Naive B cell (primary cell): ENCODE measurements at regions not wholly inside any gene's neighbourhood (a gene's known extent, or its start where the extent isn't known, plus 50 kb on each side); places are given as distances from the start of the nearest gene placed in this dataset.
A peak's percentile ranks its signal among the peaks of the same experiment; 100 is the strongest.

ENCODE experiments used
- ATAC-seq, 2 donors: fragments of 150-1000 bp; cut with Tn5 transposase; 2 replicates each; pipeline ENCODE4 v1.10.0; 2021; ENCODE audit warnings: low read depth in 2 of 2, mild to moderate bottlenecking in 2 of 2, moderate library complexity in 2 of 2
- DNase-seq: peaks from one replicate; pipeline ENCODE4 v3.0.0; 2022
- H3K27ac Mint-ChIP-seq, 6 donors: one replicate each; pipeline ENCODE4 v1.8.0; 2020 to 2022; ENCODE audit warnings: mild to moderate bottlenecking in 6 of 6, mixed read lengths in 6 of 6, moderate library complexity in 5 of 6, inconsistent platforms in 2 of 6
- H3K27me3 Mint-ChIP-seq, 3 donors: one replicate each; pipeline ENCODE4 v1.8.0; 2021 to 2022; ENCODE audit warnings: mixed read lengths in 3 of 3, mild to moderate bottlenecking in 1 of 3
- H3K36me3 Mint-ChIP-seq, 2 donors: one replicate each; pipeline ENCODE4 v1.8.0; 2020 to 2022; ENCODE audit warnings: mixed read lengths in 2 of 2, inconsistent platforms in 1 of 2, mild to moderate bottlenecking in 1 of 2
- H3K4me1 Mint-ChIP-seq, 3 donors: one replicate each; pipeline ENCODE4 v1.8.0; 2020 to 2022; ENCODE audit warnings: mixed read lengths in 3 of 3, inconsistent platforms in 1 of 3, mild to moderate bottlenecking in 1 of 3, moderate library complexity in 1 of 3
- H3K4me3 Mint-ChIP-seq, 8 donors: one replicate each; pipeline ENCODE4 v1.8.0; 2020 to 2022; ENCODE audit warnings: mild to moderate bottlenecking in 8 of 8, mixed read lengths in 8 of 8, moderate library complexity in 8 of 8, inconsistent platforms in 2 of 8
- H3K9me3 Mint-ChIP-seq, 7 donors: one replicate each; pipeline ENCODE4 v1.8.0; 2020 to 2022; ENCODE audit warnings: mixed read lengths in 7 of 7, mild to moderate bottlenecking in 5 of 7, inconsistent platforms in 2 of 7, moderate library complexity in 1 of 7

DNA sequence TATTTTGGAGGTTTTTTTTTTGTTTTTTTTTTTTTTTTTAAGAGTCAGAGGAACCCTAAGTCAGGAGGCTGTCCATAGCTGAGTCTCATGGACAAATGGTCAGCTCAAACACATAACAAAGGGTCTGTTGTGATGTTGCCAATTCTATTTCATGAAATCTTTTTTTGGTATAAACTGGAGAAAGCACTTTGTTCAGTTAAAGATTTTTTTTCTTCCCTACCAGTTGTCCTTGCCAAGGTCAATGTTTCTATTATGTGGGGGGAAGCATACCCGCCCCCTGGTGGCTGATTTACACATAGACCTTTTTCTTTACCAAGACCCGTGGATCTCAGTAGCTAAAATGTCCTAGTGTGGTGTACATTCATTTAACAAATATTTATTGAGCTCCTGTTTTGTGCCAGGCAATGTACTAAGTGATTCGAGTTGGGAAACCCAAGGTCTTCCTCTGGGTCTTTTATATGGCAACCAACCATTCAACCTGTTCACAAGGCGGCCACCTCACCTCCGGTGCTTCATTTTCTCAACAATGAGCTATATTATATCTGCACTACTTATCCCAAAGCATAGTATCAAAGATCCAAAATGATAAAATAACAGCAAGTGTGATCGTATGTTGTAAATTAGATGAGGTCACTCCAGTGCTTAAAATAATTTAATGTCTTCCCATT, 214.5 kb downstream of the PAH start:
- H3K27ac Mint-ChIP-seq, result no peak overlapping the region
- no peaks in the 10 kb centered on the region for H3K36me3 Mint-ChIP-seq
- DNase-seq (peak; percentile 20), ATAC-seq (peak in 1 of 2 donors; percentile 64)
- no peaks in the 10 kb centered on the region for H3K4me1 Mint-ChIP-seq
- H3K4me3 Mint-ChIP-seq, result no peak overlapping the region
- no peaks in the 10 kb centered on the region for H3K9me3 Mint-ChIP-seq
- H3K27me3 Mint-ChIP-seq, result peaks cover 8 to 18% (median 11%) of the 10 kb centered on the region in 3 donors

DNA sequence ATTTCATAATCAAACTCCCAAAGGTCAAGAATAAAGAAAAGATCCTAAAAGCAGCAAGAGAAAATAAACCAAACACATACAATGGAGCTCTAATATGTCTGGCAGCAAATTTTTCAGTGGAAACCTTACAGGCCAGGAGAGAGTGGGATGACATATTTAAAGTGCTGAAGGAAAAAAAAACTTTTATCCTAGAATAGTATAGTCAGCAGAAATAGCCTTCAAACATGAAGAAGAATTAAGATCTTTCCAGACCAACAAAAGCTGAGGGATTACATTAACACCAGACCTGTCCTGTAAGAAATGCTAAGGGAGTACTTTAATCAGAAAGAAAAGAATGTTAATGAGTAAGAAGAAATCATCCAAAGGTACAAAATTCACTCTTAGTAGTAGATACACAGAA, 215.7 kb upstream of the IGF1 start:
- peaks cover 0 to 16% (median 5%) of the 10 kb centered on the region in 7 donors for H3K9me3 Mint-ChIP-seq
- H3K27me3 Mint-ChIP-seq, result peaks cover 17 to 40% (median 40%) of the 10 kb centered on the region in 3 donors
- no peak for DNase-seq
- H3K4me1 Mint-ChIP-seq, result no peaks in the 10 kb centered on the region
- H3K4me3 Mint-ChIP-seq, result no peak overlapping the region
- ATAC-seq, result no peak
- H3K36me3 Mint-ChIP-seq, result no peaks in the 10 kb centered on the region
- no peak overlapping the region for H3K27ac Mint-ChIP-seq

DNA sequence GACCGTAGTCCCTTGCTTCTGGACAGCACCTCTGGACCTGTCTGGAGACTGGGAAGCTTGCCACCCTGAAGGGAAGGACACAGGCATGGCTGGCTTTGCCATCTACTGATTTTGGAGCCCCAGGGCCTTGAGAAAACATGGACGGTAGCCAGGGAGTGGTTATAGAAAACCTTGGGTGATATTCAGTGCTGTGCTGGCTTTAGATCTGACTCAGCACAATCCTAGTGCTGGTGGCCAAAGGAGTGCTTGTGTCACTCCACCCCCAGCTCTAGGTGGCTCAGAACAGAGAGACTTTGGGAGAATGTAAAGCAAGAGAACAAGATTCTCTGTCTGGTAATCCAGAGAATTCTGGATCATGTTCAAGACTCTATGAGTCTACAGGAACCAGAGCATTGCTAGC, 214.5 kb upstream of the IGF1 start:
- H3K27ac Mint-ChIP-seq, result no peak overlapping the region
- H3K36me3 Mint-ChIP-seq, result no peaks in the 10 kb centered on the region
- H3K9me3 Mint-ChIP-seq, result peaks cover 0 to 16% (median 5%) of the 10 kb centered on the region in 7 donors
- H3K4me3 Mint-ChIP-seq, result no peak overlapping the region
- H3K27me3 Mint-ChIP-seq, result peaks cover 17 to 46% (median 43%) of the 10 kb centered on the region in 3 donors
- ATAC-seq (no peak), DNase-seq (no peak)
- H3K4me1 Mint-ChIP-seq, result no peaks in the 10 kb centered on the region

DNA sequence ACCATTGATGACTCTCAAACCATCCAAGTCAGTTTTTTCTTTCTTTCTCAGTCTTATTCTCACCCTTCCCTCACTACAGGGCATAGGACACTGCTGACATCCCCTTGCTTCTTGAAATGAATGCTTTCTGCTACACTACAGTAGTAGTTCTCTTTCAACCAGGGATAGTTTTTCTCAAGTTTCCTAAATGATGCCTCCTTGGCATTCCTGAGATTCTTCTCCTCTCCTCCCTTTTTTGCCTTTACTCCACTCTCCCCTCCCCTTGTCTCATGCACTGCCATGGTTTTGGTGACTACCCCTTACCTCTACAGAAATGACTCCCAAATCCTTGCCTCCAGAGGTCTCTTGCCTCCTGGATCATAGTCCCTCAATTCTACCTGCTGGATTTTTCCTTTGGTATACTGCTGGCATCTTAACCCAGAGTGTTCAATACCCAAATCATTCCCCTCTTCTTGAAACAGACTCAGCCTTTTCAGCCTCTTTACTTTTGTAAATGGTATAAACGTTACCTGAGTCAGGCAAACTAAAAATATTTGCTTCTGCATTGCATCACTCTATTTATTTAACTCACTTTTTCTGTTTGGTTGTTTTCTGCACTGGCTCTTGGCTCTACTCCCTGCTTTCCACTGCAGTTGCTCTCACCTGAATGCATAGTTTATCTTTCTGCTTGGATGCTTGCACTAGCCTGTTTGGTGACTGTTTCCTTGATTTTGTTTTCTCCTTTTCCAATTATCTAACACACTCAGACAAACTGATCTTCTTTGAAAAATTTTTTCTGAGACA, 211.6 kb upstream of the IGF1 start:
- H3K36me3 Mint-ChIP-seq, result no peaks in the 10 kb centered on the region
- ATAC-seq (no peak), DNase-seq (no peak)
- H3K4me3 Mint-ChIP-seq, result no peak overlapping the region
- H3K27ac Mint-ChIP-seq, result no peak overlapping the region
- H3K27me3 Mint-ChIP-seq, result peaks cover 31 to 55% (median 38%) of the 10 kb centered on the region in 3 donors
- H3K9me3 Mint-ChIP-seq, result peaks cover 0 to 16% (median 5%) of the 10 kb centered on the region in 7 donors
- H3K4me1 Mint-ChIP-seq, result no peaks in the 10 kb centered on the region

DNA sequence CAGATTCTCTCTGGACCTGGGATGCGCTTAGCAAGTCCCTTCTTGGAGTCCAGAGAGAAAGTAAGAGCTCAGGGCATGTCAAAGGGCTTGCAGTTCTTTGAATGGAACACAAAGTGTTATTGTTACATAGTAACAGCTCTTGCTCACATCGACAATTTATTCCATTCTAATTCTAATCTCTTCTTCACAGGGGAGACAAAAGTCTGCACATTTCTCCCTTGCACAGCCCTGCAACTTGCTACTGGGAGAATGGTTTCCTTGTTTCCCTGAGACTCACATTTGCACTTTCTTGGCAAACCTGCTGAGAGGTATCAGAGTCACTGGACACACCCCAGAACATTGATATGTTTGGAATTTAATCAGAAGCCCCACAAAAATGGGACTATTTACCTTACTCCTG, 209.9 kb upstream of the IGF1 start:
- DNase-seq (no peak), ATAC-seq (no peak)
- H3K4me3 Mint-ChIP-seq, result no peak overlapping the region
- peaks cover 0 to 8% (median 2%) of the 10 kb centered on the region in 7 donors for H3K9me3 Mint-ChIP-seq
- no peaks in the 10 kb centered on the region for H3K36me3 Mint-ChIP-seq
- H3K27me3 Mint-ChIP-seq, result peaks cover 28 to 43% (median 41%) of the 10 kb centered on the region in 3 donors
- H3K27ac Mint-ChIP-seq, result no peak overlapping the region
- no peaks in the 10 kb centered on the region for H3K4me1 Mint-ChIP-seq

DNA sequence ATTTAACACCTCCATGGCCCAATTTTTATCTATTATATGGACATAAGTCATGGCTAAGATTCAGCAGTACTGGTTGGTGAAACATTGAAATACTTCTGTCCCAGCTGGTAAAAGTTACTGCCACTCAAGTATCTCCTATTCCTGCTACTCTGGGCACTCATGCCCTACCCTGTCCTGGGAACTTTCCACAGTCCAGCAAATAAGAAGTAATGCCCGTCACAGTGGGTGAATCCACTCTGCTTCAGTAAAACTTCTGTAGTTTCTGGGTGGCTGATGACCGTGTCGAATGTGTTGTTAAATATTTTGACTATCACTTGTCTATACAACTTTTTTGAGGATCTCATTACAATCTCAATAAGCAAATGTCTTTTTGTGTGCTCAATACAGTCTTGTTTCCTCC, 209.3 kb upstream of the IGF1 start:
- DNase-seq, result no peak
- Mint-ChIP-seq H3K27me3 (peaks cover 28 to 43% (median 41%) of the 10 kb centered on the region in 3 donors), H3K4me1 (no peaks in the 10 kb centered on the region), H3K27ac (no peak overlapping the region), H3K9me3 (peaks cover 0 to 5% (median 2%) of the 10 kb centered on the region in 7 donors), H3K4me3 (no peak overlapping the region), H3K36me3 (no peaks in the 10 kb centered on the region)
- no peak for ATAC-seq

DNA sequence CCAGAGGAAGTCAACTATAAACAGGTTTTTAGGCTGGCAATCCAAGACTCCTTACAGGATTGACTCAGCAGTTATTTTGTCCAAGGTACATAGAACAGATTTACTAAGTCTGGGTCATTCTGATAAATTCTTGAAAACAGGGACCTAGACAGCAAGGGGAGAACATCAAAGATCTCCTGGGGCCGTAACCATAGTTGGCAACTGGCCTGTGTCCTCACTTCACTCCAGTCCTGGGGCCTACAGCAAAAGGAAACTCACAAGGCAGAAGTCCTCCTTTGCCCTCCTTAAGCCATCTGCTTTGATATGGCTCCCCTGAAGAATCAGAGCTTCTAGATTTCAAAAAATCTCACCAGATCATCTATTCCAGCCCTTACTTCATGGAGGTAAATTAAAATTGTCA, 207.2 kb upstream of the IGF1 start:
- H3K27ac Mint-ChIP-seq, result no peak overlapping the region
- H3K36me3 Mint-ChIP-seq, result no peaks in the 10 kb centered on the region
- DNase-seq, result no peak
- no peak for ATAC-seq
- H3K4me1 Mint-ChIP-seq, result no peaks in the 10 kb centered on the region
- H3K4me3 Mint-ChIP-seq, result no peak overlapping the region
- H3K9me3 Mint-ChIP-seq, result no peaks in the 10 kb centered on the region
- H3K27me3 Mint-ChIP-seq, result peaks cover 26 to 37% (median 32%) of the 10 kb centered on the region in 3 donors

DNA sequence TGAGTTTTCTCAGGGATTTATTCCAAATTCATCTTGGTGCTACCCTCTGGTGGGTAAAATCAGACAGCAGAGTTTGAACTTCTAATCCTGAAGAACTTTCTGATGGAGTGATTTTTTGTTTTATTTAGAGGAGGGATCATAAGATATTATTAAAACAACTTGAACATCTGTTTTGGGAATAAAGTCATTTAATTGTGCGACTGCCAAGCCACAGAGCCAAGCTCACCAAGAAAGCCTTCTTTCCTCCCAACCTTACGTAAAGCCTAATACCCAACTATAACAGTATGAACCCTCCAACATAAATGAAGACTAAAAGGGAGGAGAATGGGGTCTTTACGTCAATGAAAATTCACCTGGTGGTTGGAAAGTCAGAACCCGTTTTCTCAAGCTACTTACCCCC, 205.5 kb upstream of the IGF1 start:
- Mint-ChIP-seq H3K27me3 (peaks cover 23 to 32% (median 25%) of the 10 kb centered on the region in 3 donors), H3K4me3 (no peak overlapping the region), H3K4me1 (no peaks in the 10 kb centered on the region), H3K36me3 (no peaks in the 10 kb centered on the region), H3K9me3 (no peaks in the 10 kb centered on the region), H3K27ac (no peak overlapping the region)
- DNase-seq (no peak), ATAC-seq (no peak)

DNA sequence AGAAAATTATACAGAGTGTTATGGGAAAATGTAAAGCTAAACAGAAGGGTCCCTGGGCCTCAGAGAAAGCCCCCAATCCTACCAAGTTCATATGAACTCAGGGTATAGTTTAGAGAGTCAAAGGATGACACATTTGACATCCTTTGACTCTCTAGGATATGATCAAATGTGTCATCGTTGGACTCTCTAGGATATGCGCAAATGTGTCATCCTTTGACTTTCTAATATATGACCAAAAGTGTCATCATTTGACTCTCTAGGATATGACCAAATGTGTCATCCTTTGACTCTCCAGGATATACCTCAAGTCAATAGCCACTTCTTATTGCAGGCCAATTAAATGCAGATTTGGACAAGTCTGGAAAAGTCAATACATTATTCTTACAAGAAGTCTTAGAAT, 204.8 kb upstream of the IGF1 start:
- ATAC-seq (no peak), DNase-seq (no peak)
- peaks cover 20 to 32% (median 23%) of the 10 kb centered on the region in 3 donors for H3K27me3 Mint-ChIP-seq
- no peak overlapping the region for H3K4me3 Mint-ChIP-seq
- no peaks in the 10 kb centered on the region for H3K9me3 Mint-ChIP-seq
- no peak overlapping the region for H3K27ac Mint-ChIP-seq
- no peaks in the 10 kb centered on the region for H3K36me3 Mint-ChIP-seq
- H3K4me1 Mint-ChIP-seq, result no peaks in the 10 kb centered on the region

DNA sequence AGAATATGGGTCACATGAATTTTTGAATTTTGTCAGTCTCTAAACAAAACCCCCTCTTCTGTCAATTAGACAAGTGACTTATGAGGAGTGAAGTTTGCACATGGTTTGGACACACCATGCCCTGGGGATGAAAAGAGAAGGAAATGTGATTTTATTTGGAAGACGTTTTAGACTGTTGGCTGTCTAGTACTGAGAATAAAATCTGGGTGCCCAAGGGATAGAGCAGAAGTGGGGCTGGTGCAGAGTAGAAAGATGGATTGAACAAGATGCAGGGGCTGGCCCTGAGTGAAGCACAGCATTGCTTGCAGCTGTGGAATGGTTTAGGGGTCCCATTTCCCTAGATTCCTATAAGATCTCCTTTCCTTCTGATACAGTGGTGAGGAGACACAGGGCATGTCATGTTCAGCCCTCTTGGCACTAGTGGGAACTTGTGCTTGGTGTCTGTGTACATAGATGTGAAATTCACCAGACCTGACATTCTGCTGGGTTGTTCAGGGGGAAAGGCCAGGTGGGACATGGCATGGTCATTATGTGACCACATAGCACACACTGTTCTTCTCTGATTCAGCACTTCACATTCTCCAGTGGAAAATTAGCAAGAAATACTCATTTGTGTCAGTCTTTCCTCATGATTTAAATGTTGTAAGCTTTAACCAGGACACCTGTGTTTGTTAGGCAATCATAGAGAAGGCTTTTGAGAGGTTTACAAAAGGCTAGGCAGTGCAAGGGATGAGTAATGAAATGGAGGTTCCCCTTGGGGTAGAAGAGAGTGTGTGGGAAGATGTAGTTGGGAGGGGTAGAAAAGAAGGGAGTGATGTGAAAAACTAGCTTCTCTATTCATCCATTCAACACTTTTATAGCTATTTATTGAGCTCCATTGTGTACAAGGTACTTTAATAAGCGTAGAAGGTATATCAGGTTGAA, 202.3 kb upstream of the IGF1 start:
- H3K36me3 Mint-ChIP-seq, result no peaks in the 10 kb centered on the region
- ATAC-seq (no peak), DNase-seq (no peak)
- peaks cover 12 to 28% (median 15%) of the 10 kb centered on the region in 3 donors for H3K27me3 Mint-ChIP-seq
- H3K9me3 Mint-ChIP-seq, result peaks cover 0 to 9% (median 4%) of the 10 kb centered on the region in 7 donors
- no peaks in the 10 kb centered on the region for H3K4me1 Mint-ChIP-seq
- no peak overlapping the region for H3K27ac Mint-ChIP-seq
- H3K4me3 Mint-ChIP-seq, result no peak overlapping the region

DNA sequence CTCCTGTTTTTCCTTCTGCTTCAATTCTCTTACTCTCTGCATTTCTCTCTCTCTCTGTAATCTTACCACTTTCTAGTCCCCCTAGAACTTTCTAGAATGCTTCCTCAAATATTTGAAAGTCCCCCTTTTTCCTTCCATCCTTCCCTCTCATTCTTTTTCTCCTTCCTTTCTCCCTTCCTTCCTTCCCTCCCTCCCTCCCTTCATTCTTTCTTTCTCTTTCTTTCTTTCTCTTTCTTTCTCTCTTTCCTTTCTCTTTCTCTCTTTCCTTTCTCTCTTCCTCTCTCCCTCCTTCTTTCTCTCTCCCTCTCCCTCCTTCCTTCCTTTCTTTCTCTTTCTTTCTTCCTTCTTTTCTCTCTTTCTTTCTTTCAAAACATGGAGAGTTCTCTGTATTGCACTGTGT, 201.4 kb upstream of the IGF1 start:
- ATAC-seq, result no peak
- no peak for DNase-seq
- H3K9me3 Mint-ChIP-seq, result peaks cover 0 to 9% (median 4%) of the 10 kb centered on the region in 7 donors
- H3K27me3 Mint-ChIP-seq, result peaks cover 12 to 20% (median 15%) of the 10 kb centered on the region in 3 donors
- H3K36me3 Mint-ChIP-seq, result no peaks in the 10 kb centered on the region
- peak overlapping the region in 1 of 6 donors; percentile 2 for H3K27ac Mint-ChIP-seq
- no peak overlapping the region for H3K4me3 Mint-ChIP-seq
- no peaks in the 10 kb centered on the region for H3K4me1 Mint-ChIP-seq

DNA sequence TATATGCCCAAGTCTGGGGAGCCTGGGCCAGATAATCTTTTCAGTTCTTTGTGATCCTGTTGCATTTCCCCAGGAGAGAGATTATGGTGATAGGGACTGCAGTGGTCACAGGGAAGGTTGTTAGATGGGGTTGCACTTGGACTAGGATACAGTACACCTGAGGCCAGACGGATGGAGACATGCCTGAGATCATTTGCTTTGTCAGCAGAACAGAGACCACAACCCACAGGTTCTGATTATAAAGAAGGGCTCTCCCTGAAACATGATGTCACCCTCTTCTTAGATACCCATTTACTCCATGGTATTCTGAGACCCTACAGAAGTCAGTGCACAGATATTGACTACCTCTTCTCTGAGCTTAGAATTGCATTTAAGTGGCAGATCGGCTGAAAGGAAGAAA, 200.9 kb upstream of the IGF1 start:
- Mint-ChIP-seq H3K9me3 (peaks cover 0 to 9% (median 4%) of the 10 kb centered on the region in 7 donors), H3K27me3 (peaks cover 12 to 17% (median 15%) of the 10 kb centered on the region in 3 donors), H3K27ac (no peak overlapping the region), H3K4me3 (no peak overlapping the region), H3K36me3 (no peaks in the 10 kb centered on the region), H3K4me1 (no peaks in the 10 kb centered on the region)
- DNase-seq, result no peak
- no peak for ATAC-seq

DNA sequence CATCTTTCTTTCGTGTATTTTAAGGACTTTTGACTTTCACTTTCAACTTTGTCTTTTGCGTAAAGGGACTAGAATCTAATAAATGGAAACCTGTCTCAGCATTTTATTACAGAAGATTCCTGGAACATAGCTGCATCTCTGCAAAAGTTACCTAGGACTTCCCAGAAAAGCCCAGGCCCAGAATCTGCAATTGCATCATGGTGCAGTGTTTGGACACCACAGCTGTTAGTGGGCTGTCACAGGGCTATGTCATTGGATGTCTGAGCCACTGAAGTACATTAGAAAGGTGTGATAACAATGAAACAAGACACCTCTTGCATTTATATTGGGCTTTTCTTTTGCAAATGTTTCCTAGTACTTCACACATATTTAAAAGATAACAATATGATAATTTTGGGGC, 199.9 kb upstream of the IGF1 start:
- ATAC-seq, result no peak
- no peak overlapping the region for H3K4me3 Mint-ChIP-seq
- peaks cover 0 to 9% (median 4%) of the 10 kb centered on the region in 7 donors for H3K9me3 Mint-ChIP-seq
- H3K27ac Mint-ChIP-seq, result no peak overlapping the region
- H3K27me3 Mint-ChIP-seq, result peaks cover 12 to 22% (median 21%) of the 10 kb centered on the region in 3 donors
- H3K4me1 Mint-ChIP-seq, result no peaks in the 10 kb centered on the region
- no peak for DNase-seq
- no peaks in the 10 kb centered on the region for H3K36me3 Mint-ChIP-seq
